AG10803 (cell line): ENCODE measurements at regions not wholly inside any gene's neighbourhood (a gene's known extent, or its start where the extent isn't known, plus 50 kb on each side); places are given as distances from the start of the nearest gene placed in this dataset.

Experiments used
- DNase-seq: peaks from one replicate; pipeline ENCODE4 v3.0.0; 2010; ENCODE audit warnings: low read depth
- H3K4me3 ChIP-seq: 2 replicates; pipeline ENCODE4 v1.5.1; 2011; ENCODE audit warnings: mild to moderate bottlenecking, low read length, control low read depth
- TF ChIP-seq, protein P1 (sequence below): conservative IDR thresholded peaks from 2 replicates; pipeline ENCODE4 v1.5.1; 2011; ENCODE audit warnings: mild to moderate bottlenecking, low read length, control low read depth, inconsistent platforms

- H3K4me3 ChIP-seq, result no peak overlapping the region
- DNase-seq, result no peak
- TF ChIP-seq, protein P1, sequence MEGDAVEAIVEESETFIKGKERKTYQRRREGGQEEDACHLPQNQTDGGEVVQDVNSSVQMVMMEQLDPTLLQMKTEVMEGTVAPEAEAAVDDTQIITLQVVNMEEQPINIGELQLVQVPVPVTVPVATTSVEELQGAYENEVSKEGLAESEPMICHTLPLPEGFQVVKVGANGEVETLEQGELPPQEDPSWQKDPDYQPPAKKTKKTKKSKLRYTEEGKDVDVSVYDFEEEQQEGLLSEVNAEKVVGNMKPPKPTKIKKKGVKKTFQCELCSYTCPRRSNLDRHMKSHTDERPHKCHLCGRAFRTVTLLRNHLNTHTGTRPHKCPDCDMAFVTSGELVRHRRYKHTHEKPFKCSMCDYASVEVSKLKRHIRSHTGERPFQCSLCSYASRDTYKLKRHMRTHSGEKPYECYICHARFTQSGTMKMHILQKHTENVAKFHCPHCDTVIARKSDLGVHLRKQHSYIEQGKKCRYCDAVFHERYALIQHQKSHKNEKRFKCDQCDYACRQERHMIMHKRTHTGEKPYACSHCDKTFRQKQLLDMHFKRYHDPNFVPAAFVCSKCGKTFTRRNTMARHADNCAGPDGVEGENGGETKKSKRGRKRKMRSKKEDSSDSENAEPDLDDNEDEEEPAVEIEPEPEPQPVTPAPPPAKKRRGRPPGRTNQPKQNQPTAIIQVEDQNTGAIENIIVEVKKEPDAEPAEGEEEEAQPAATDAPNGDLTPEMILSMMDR, result no peak
Measured at GRCh38 chr3:147574621-147575020, 165.5 kb downstream of the ZIC1 start.

- TF ChIP-seq, protein P1, result no peak
Measured at GRCh38 chr3:147575391-147575790, 166.2 kb downstream of the ZIC1 start.

DNA sequence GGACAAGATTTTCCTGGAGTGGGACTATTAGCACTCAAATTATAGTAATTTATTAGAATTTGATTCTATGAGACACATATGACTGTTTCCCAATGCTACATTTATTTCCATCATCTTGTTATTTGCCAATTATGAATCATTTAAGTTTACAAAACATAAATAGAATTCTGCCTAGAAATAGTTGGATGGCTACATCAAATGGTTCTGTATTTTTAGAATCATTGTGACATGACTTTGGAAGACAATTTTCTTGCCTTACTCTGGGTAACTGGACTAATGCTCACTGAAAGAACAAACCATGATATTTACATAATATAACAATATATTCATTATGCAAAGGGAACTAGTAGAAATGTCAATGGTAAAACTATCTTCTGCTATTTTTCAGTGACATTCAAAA is 173.5 kb downstream of the ZIC1 start:
- DNase-seq, result no peak
- TF ChIP-seq, protein P1, result no peak
- no peak overlapping the region for H3K4me3 ChIP-seq

More at GRCh38 chr3:147575391-147575790, 166.2 kb downstream of the ZIC1 start:
- DNase-seq, result no peak
- H3K4me3 ChIP-seq, result no peak overlapping the region

- H3K4me3 ChIP-seq, result no peak overlapping the region
- peak; percentile 79 for DNase-seq
- TF ChIP-seq, protein P1, result no peak
Measured at GRCh38 chr3:147589016-147589415, 179.9 kb downstream of the ZIC1 start.

DNA sequence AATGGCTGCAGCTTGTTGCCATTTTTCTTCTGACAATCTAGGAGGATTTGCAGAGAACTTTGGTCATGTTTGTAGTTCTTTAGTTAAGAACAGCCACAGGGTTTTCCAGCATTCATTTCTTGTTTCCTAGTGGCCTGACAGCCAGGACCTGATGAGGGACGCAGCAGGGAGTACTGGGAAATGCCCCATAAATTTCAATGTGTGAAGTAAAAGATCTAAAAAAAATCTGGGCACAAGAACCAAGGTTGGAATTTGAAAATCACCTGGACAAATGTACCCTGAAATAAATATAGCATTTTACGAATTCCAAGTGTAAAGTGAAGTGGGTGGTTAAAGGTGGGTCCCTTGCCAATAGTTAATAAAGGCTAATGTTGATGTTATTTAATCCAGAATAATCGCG is 195.0 kb downstream of the ZIC1 start:
- TF ChIP-seq, protein P1, result no peak
- no peak for DNase-seq

GRCh38 chr3:147613725-147614124 is 204.6 kb downstream of the ZIC1 start:
- TF ChIP-seq, protein P1, result no peak
- no peak for DNase-seq
- no peak overlapping the region for H3K4me3 ChIP-seq

More for the DNA sequence above, 195.0 kb downstream of the ZIC1 start:
- H3K4me3 ChIP-seq, result no peak overlapping the region

GRCh38 chr3:147614210-147614609 is 205.0 kb downstream of the ZIC1 start:
- TF ChIP-seq, protein P1, result no peak
- no peak overlapping the region for H3K4me3 ChIP-seq
- peak; percentile 11 for DNase-seq
